ENCODE measurements at regions not wholly inside any gene's neighbourhood (a gene's known extent, or its start where the extent isn't known, plus 50 kb on each side); places are given as distances from the start of the nearest gene placed in this dataset.

- Histone ChIP-seq H3K9ac (ENCODE audit: low read length) (no peak overlapping the region), H3K4me1 (ENCODE audit: control insufficient read depth, insufficient read depth, low read length) (no peaks in the 10 kb centered on the region), H3K27ac (ENCODE audit: low read depth, low read length) (no peak overlapping the region), H3K4me3 (ENCODE audit: low read length) (no peak overlapping the region), H3K27me3 (ENCODE audit: control insufficient read depth, insufficient read depth, low read length) (no peaks in the 10 kb centered on the region), H3K36me3 (ENCODE audit: control insufficient read depth, insufficient read depth, low read length) (no peaks in the 10 kb centered on the region)
Observed at GRCh38 chr22:48968201-48968959, 859.3 kb downstream of the BRD1 start.

- no peak overlapping the region for H3K27ac ChIP-seq (ENCODE audit: low read depth, low read length)
- no peak overlapping the region for H3K9ac ChIP-seq (ENCODE audit: low read length)
- peaks cover 3% of the 10 kb centered on the region for H3K27me3 ChIP-seq (ENCODE audit: control insufficient read depth, insufficient read depth, low read length)
- H3K4me3 ChIP-seq (ENCODE audit: low read length): no peak overlapping the region
- H3K4me1 ChIP-seq (ENCODE audit: control insufficient read depth, insufficient read depth, low read length): no peaks in the 10 kb centered on the region
- H3K36me3 ChIP-seq (ENCODE audit: control insufficient read depth, insufficient read depth, low read length): no peaks in the 10 kb centered on the region
Observed at GRCh38 chr22:48963405-48963804, 864.3 kb downstream of the BRD1 start.

- Histone ChIP-seq H3K9ac (ENCODE audit: low read length) (no peak overlapping the region), H3K4me3 (ENCODE audit: low read length) (no peak overlapping the region), H3K27me3 (ENCODE audit: control insufficient read depth, insufficient read depth, low read length) (peaks cover 3% of the 10 kb centered on the region), H3K27ac (ENCODE audit: low read depth, low read length) (no peak overlapping the region), H3K36me3 (ENCODE audit: control insufficient read depth, insufficient read depth, low read length) (no peaks in the 10 kb centered on the region), H3K4me1 (ENCODE audit: control insufficient read depth, insufficient read depth, low read length) (no peaks in the 10 kb centered on the region)
Observed at GRCh38 chr22:48961705-48962104, 866.0 kb downstream of the BRD1 start.

GRCh38 chr22:48960980-48961660 lies 866.6 kb downstream of the BRD1 start:
- no peaks in the 10 kb centered on the region for H3K4me1 ChIP-seq (ENCODE audit: control insufficient read depth, insufficient read depth, low read length)
- no peak overlapping the region for H3K27ac ChIP-seq (ENCODE audit: low read depth, low read length)
- H3K9ac ChIP-seq (ENCODE audit: low read length): no peak overlapping the region
- H3K27me3 ChIP-seq (ENCODE audit: control insufficient read depth, insufficient read depth, low read length): peaks cover 3% of the 10 kb centered on the region
- H3K36me3 ChIP-seq (ENCODE audit: control insufficient read depth, insufficient read depth, low read length): no peaks in the 10 kb centered on the region
- no peak overlapping the region for H3K4me3 ChIP-seq (ENCODE audit: low read length)

- no peaks in the 10 kb centered on the region for H3K4me1 ChIP-seq (ENCODE audit: control insufficient read depth, insufficient read depth, low read length)
- no peak overlapping the region for H3K9ac ChIP-seq (ENCODE audit: low read length)
- no peak overlapping the region for H3K27ac ChIP-seq (ENCODE audit: low read depth, low read length)
- no peaks in the 10 kb centered on the region for H3K36me3 ChIP-seq (ENCODE audit: control insufficient read depth, insufficient read depth, low read length)
- H3K4me3 ChIP-seq (ENCODE audit: low read length): no peak overlapping the region
- peaks cover 3% of the 10 kb centered on the region for H3K27me3 ChIP-seq (ENCODE audit: control insufficient read depth, insufficient read depth, low read length)
Observed at GRCh38 chr22:48960576-48960975, 867.1 kb downstream of the BRD1 start.

- H3K4me1 ChIP-seq (ENCODE audit: control insufficient read depth, insufficient read depth, low read length): no peaks in the 10 kb centered on the region
- no peak overlapping the region for H3K9ac ChIP-seq (ENCODE audit: low read length)
- H3K36me3 ChIP-seq (ENCODE audit: control insufficient read depth, insufficient read depth, low read length): no peaks in the 10 kb centered on the region
Observed at GRCh38 chr22:48959496-48959895, 868.2 kb downstream of the BRD1 start.

GRCh38 chr22:48957987-48958321 lies 869.7 kb downstream of the BRD1 start:
- H3K4me1 ChIP-seq (ENCODE audit: control insufficient read depth, insufficient read depth, low read length): no peaks in the 10 kb centered on the region

More at GRCh38 chr22:48959496-48959895, 868.2 kb downstream of the BRD1 start:
- Histone ChIP-seq H3K27ac (ENCODE audit: low read depth, low read length) (no peak overlapping the region), H3K4me3 (ENCODE audit: low read length) (no peak overlapping the region), H3K27me3 (ENCODE audit: control insufficient read depth, insufficient read depth, low read length) (peaks cover 3% of the 10 kb centered on the region)

GRCh38 chr22:48957311-48957986 lies 870.2 kb downstream of the BRD1 start:
- Histone ChIP-seq H3K36me3 (ENCODE audit: control insufficient read depth, insufficient read depth, low read length) (no peaks in the 10 kb centered on the region), H3K27me3 (ENCODE audit: control insufficient read depth, insufficient read depth, low read length) (peaks cover 3% of the 10 kb centered on the region), H3K9ac (ENCODE audit: low read length) (no peak overlapping the region), H3K4me1 (ENCODE audit: control insufficient read depth, insufficient read depth, low read length) (no peaks in the 10 kb centered on the region), H3K4me3 (ENCODE audit: low read length) (no peak overlapping the region), H3K27ac (ENCODE audit: low read depth, low read length) (no peak overlapping the region)

More at GRCh38 chr22:48957987-48958321, 869.7 kb downstream of the BRD1 start:
- Histone ChIP-seq H3K27ac (ENCODE audit: low read depth, low read length) (no peak overlapping the region), H3K4me3 (ENCODE audit: low read length) (no peak overlapping the region), H3K36me3 (ENCODE audit: control insufficient read depth, insufficient read depth, low read length) (no peaks in the 10 kb centered on the region), H3K27me3 (ENCODE audit: control insufficient read depth, insufficient read depth, low read length) (peaks cover 3% of the 10 kb centered on the region), H3K9ac (ENCODE audit: low read length) (no peak overlapping the region)

- H3K4me1 ChIP-seq (ENCODE audit: control insufficient read depth, insufficient read depth, low read length): no peaks in the 10 kb centered on the region
- H3K27ac ChIP-seq (ENCODE audit: low read depth, low read length): no peak overlapping the region
- no peaks in the 10 kb centered on the region for H3K27me3 ChIP-seq (ENCODE audit: control insufficient read depth, insufficient read depth, low read length)
- H3K36me3 ChIP-seq (ENCODE audit: control insufficient read depth, insufficient read depth, low read length): no peaks in the 10 kb centered on the region
- H3K9ac ChIP-seq (ENCODE audit: low read length): no peak overlapping the region
- no peak overlapping the region for H3K4me3 ChIP-seq (ENCODE audit: low read length)
Observed at GRCh38 chr22:48955351-48956311, 872.0 kb downstream of the BRD1 start.

- Histone ChIP-seq H3K4me1 (ENCODE audit: control insufficient read depth, insufficient read depth, low read length) (no peaks in the 10 kb centered on the region), H3K27me3 (ENCODE audit: control insufficient read depth, insufficient read depth, low read length) (no peaks in the 10 kb centered on the region), H3K27ac (ENCODE audit: low read depth, low read length) (no peak overlapping the region), H3K36me3 (ENCODE audit: control insufficient read depth, insufficient read depth, low read length) (no peaks in the 10 kb centered on the region), H3K4me3 (ENCODE audit: low read length) (no peak overlapping the region), H3K9ac (ENCODE audit: low read length) (no peak overlapping the region)
Observed at GRCh38 chr22:48954781-48955311, 872.8 kb downstream of the BRD1 start.

- H3K27me3 ChIP-seq (ENCODE audit: control insufficient read depth, insufficient read depth, low read length): no peaks in the 10 kb centered on the region
- H3K27ac ChIP-seq (ENCODE audit: low read depth, low read length): no peak overlapping the region
- no peaks in the 10 kb centered on the region for H3K36me3 ChIP-seq (ENCODE audit: control insufficient read depth, insufficient read depth, low read length)
- H3K4me3 ChIP-seq (ENCODE audit: low read length): no peak overlapping the region
- no peak overlapping the region for H3K9ac ChIP-seq (ENCODE audit: low read length)
- H3K4me1 ChIP-seq (ENCODE audit: control insufficient read depth, insufficient read depth, low read length): no peaks in the 10 kb centered on the region
Observed at GRCh38 chr22:48953830-48954229, 873.8 kb downstream of the BRD1 start.
